ENCODE measurements at regions not wholly inside any gene's neighbourhood (a gene's known extent, or its start where the extent isn't known, plus 50 kb on each side); places are given as distances from the start of the nearest gene placed in this dataset.

- no peak for TF ChIP-seq CTCF (conservative IDR thresholded peaks at IDR 0.05)
- no peak for TF ChIP-seq ZFX (IDR thresholded peaks at IDR 0.05)
These were observed 133.3 kb downstream of the FOXD2 start for GRCh38 chr1:47571161-47571560.
